Testis (tissue), 2 donors: ENCODE measurements at regions not wholly inside any gene's neighbourhood (a gene's known extent, or its start where the extent isn't known, plus 50 kb on each side); places are given as distances from the start of the nearest gene placed in this dataset.

Experiments
- DNase-seq: peaks from one replicate; pipeline ENCODE4 v3.0.0-alpha.2; 2019
- H3K27ac ChIP-seq, 2 donors: fragments of 200-600 bp; sonication (generic); one replicate each; pipeline ENCODE4 v1.5.1; 2019
- H3K27me3 ChIP-seq: fragments of 200-600 bp; sonication (generic); one replicate; pipeline ENCODE4 v1.5.1; 2019
- H3K36me3 ChIP-seq: fragments of 200-600 bp; sonication (generic); one replicate; pipeline ENCODE4 v1.5.1; 2017; ENCODE audit warnings: low read depth; ENCODE audit errors: missing control alignments
- H3K4me1 ChIP-seq: fragments of 200-600 bp; sonication (generic); one replicate; pipeline ENCODE4 v1.5.1; 2019
- H3K4me3 ChIP-seq, 2 donors: fragments of 200-600 bp; sonication (generic); one replicate each; pipeline ENCODE4 v1.5.1; 2017 to 2019
- H3K9me3 ChIP-seq: fragments of 200-600 bp; sonication (generic); one replicate; pipeline ENCODE4 v1.5.1; 2017
- POLR2A ChIP-seq: fragments of 450-650 bp; IDR thresholded peaks from one replicate; pipeline ENCODE4 v1.6.1; 2017; ENCODE audit warnings: antibody characterized with exemption, mild to moderate bottlenecking, moderate library complexity
- WGBS, 2 donors: methylation state at CpG; one replicate each; pipeline ENCODE4 v1.1.5; 2018; 5-methylcytosine and 5-hydroxymethylcytosine counted together
- intact Hi-C: fragments of 100-400 bp; cut with DNase I; formaldehyde crosslinking; loops from one replicate; pipeline ENCODE4 v1.15.1; 2023; ENCODE audit warnings: low total_unique reads
- TF ChIP-seq, protein P1 (sequence below), 3 experiments: fragments of 450-650 bp in 2 of 3; fragments of 200-600 bp in 1 of 3; sonication (generic) in 1 of 3; IDR thresholded peaks; one replicate each; pipeline ENCODE4 v1.5.1; 2016 to 2019; ENCODE audit warnings: antibody characterized with exemption in 3 of 3, mild to moderate bottlenecking in 2 of 3, moderate library complexity in 1 of 3

DNA sequence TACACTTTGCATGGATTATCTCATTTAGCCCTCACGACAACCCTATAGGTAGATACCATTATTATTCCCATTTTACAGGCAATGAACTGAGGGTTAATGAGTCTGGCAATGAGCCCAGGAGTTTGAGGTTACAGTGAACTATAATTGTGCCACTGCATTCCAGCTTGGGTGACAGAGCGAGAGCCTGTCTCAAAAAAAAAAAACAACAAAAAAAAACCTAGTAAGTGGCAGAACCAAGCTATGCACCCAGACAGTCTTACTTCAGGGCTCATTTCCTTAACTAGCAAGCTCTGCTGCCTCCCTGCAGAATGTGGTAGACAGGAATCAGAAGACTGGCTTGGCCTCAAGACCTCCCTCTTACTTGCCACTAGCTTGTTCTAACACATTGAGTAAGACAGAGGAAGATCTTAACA lies 71.9 kb upstream of the RREB1 start:
- no peaks in the 10 kb centered on the region for H3K36me3 ChIP-seq
- no peak for DNase-seq
- WGBS, 2 donors, result 78 to 93% methylated on average over 2 of the region's 2 CpGs
- intact Hi-C loops, result no loop called here
- no peak overlapping the region for H3K4me3 ChIP-seq
- H3K9me3 ChIP-seq, result no peaks in the 10 kb centered on the region
- H3K4me1 ChIP-seq, result no peaks in the 10 kb centered on the region
- TF ChIP-seq, protein P1, sequence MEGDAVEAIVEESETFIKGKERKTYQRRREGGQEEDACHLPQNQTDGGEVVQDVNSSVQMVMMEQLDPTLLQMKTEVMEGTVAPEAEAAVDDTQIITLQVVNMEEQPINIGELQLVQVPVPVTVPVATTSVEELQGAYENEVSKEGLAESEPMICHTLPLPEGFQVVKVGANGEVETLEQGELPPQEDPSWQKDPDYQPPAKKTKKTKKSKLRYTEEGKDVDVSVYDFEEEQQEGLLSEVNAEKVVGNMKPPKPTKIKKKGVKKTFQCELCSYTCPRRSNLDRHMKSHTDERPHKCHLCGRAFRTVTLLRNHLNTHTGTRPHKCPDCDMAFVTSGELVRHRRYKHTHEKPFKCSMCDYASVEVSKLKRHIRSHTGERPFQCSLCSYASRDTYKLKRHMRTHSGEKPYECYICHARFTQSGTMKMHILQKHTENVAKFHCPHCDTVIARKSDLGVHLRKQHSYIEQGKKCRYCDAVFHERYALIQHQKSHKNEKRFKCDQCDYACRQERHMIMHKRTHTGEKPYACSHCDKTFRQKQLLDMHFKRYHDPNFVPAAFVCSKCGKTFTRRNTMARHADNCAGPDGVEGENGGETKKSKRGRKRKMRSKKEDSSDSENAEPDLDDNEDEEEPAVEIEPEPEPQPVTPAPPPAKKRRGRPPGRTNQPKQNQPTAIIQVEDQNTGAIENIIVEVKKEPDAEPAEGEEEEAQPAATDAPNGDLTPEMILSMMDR (IDR thresholded peaks at IDR 0.05), result no peak
- no peak for TF ChIP-seq POLR2A
- no peak overlapping the region for H3K27ac ChIP-seq
- H3K27me3 ChIP-seq, result no peaks in the 10 kb centered on the region

DNA sequence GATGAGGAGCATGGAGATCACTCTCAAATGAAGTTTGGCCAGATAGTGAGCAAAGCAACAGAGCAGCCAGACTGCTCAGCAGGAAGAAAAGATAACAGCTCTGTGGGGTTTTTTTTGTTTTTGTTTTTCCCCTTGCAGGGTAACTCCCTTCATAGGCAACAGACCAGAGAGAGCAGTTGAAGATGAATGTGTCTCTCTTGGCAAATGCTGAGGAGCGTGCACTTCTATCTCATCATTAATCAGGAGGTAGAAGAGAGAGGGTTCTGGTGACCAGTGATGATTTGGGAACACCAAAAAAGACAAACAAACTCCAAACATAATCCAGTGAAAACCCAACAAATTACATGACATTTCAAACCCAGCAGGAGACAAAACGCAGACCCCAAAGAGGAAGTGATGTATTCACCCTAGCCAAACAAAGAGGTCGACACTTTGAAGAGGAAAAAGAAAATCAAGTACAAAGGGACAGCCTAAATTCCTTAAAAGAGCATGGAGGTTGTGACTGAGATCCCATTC lies 66.2 kb upstream of the RREB1 start:
- TF ChIP-seq, protein P1 (IDR thresholded peaks at IDR 0.05), result no peak
- no peak for TF ChIP-seq POLR2A
- WGBS, 2 donors, result 78 to 87% methylated on average over 3 of the region's 3 CpGs
- Histone ChIP-seq H3K4me3 (no peak overlapping the region), H3K27ac (no peak overlapping the region), H3K36me3 (no peaks in the 10 kb centered on the region), H3K9me3 (no peaks in the 10 kb centered on the region), H3K4me1 (no peaks in the 10 kb centered on the region), H3K27me3 (no peaks in the 10 kb centered on the region)
- no peak for DNase-seq
- intact Hi-C loops, result no loop called here

GRCh38 chr6:7042056-7042653 lies 65.6 kb upstream of the RREB1 start:
- H3K4me3 ChIP-seq, result no peak overlapping the region
- intact Hi-C loops, result no loop called here
- no peaks in the 10 kb centered on the region for H3K36me3 ChIP-seq
- H3K27ac ChIP-seq, result peak overlapping the region in 1 of 2 donors; percentile 30
- no peaks in the 10 kb centered on the region for H3K9me3 ChIP-seq
- peak; percentile 22 for DNase-seq
- no peaks in the 10 kb centered on the region for H3K4me1 ChIP-seq
- WGBS, 2 donors, result 57 to 66% methylated on average over 12 of the region's 12 CpGs
- H3K27me3 ChIP-seq, result no peaks in the 10 kb centered on the region
- TF ChIP-seq, protein P1 (IDR thresholded peaks at IDR 0.05), result no peak
- no peak for TF ChIP-seq POLR2A

DNA sequence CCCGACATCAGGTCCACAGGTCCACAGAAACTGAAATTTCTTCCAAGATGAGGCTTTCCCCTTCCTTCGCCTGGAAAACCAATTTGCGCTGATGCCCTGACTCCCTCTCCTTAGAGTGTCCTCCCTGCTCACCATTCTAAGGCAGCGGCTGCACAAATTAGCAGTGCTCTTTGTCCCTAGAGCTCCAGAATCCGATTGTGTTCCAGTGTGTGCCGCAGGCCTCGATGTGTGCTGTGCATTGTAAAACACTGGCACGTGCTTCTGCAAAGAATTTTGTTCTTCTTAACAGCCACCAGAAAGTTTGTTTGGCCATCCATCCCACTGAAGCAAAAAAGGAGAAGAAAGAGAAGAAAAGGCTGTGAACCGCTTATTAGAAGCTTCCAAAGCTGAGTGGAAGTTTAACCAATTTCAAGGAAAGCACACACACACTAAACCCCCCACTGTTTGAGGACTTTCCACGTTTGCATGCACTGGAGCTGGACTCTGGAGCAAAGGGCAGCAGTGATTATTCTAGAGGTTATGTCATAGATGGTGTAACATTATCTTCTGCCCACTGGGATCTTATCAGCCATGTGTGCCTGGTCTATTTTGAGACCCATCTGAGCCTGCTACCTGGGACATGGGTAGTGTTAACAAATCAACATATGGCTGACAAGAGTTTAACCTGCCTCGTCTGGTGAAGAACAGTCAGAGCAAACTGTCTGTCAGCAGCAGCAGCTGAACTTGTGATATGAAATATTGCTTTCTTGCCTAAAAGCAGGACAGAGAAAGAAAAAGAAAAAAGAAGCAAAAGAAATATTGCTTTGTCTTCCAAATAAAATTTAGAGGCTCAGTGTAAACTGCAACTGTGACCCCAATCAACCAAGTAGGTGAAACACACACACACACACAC lies 64.9 kb upstream of the RREB1 start:
- WGBS, 2 donors, result 76 to 78% methylated on average over 11 of the region's 11 CpGs
- Histone ChIP-seq H3K27me3 (no peaks in the 10 kb centered on the region), H3K36me3 (no peaks in the 10 kb centered on the region), H3K27ac (peak overlapping the region in 1 of 2 donors; percentile 30), H3K4me1 (no peaks in the 10 kb centered on the region), H3K9me3 (no peaks in the 10 kb centered on the region), H3K4me3 (no peak overlapping the region)
- intact Hi-C loops, result no loop called here
- TF ChIP-seq, protein P1 (IDR thresholded peaks at IDR 0.05), result no peak
- no peak for TF ChIP-seq POLR2A
- DNase-seq, result no peak
